ENCODE measurements at regions not wholly inside any gene's neighbourhood (a gene's known extent, or its start where the extent isn't known, plus 50 kb on each side); places are given as distances from the start of the nearest gene placed in this dataset.

DNA sequence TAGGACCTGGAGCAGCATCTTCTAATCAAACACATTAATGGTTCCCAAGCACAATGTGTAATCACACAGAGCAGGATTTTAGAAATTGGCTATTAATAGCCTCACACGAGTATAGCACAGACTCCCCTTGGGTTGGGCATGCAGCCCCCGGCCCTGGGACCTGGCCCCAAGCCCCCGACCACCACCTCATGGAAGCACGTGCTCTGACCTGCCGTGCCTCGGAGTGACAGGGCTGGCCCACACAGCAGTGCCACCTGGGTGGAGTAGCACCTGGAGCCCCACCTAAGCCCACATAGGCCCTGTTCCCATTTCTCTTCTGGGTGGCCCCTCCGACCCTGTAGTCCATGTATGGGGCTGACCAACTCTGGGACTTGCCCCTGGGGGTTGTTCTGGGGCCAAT is 171.8 kb downstream of the TTLL2 start:
- Histone ChIP-seq H3K79me2 (ENCODE audit: control insufficient read depth, insufficient read depth, low read length) (no peaks in the 10 kb centered on the region), H3K4me1 (replicated peaks in 1 of 2; ENCODE audit: control insufficient read depth in 2 of 2, insufficient read depth in 2 of 2, low read length in 2 of 2) (no peaks in the 10 kb centered on the region; a peak in 1 of 5 replicates), H3K9ac (ENCODE audit: insufficient read depth in 1 of 2, low read depth in 2 of 2, low read length in 2 of 2) (no peak overlapping the region), H3K27me3 (ENCODE audit: control insufficient read depth in 2 of 2, insufficient read depth in 2 of 2, low read length in 2 of 2) (peaks cover 30 to 88% of the 10 kb centered on the region in 2 experiments), H3K4me2 (ENCODE audit: insufficient read depth, low read length) (no peak overlapping the region), H3K9me3 (replicated peaks; ENCODE audit: control insufficient read depth, insufficient read depth, low read depth, low read length) (no peaks in the 10 kb centered on the region), H4K20me1 (replicated peaks; ENCODE audit: control insufficient read depth, insufficient read depth, low read length) (no peaks in the 10 kb centered on the region; the same call in 1 of the 2 replicates), H3K4me3 (no peak overlapping the region), H2AFZ (ENCODE audit: low read depth, low read length) (no peak overlapping the region), H3K27ac (ENCODE audit: extremely low read depth, low read depth, low read length) (no peak overlapping the region), H3K36me3 (ENCODE audit: control insufficient read depth, insufficient read depth, low read length) (no peaks in the 10 kb centered on the region), H3K9me1 (ENCODE audit: control insufficient read depth, insufficient read depth, low read length) (no peaks in the 10 kb centered on the region)
- CTCF ChIA-PET (ENCODE audit: low intra/inter-chr PET ratio), result no interaction called here
- FAIRE-seq, result no peak
- no peak for TF ChIP-seq ZNF324 (CRISPR knock-in tag; IDR thresholded peaks at IDR 0.05)
- WGBS (ENCODE audit: insufficient coverage, low coverage, missing lambda C conversion rate), result 0% methylated on average over 7 of the region's 7 CpGs
- POLR2A ChIA-PET, result no interaction called here
- intact Hi-C loops (cut with micrococcal nuclease) (no loop called here), in situ Hi-C loops (cut with MboI) (no loop called here)
- DNase-seq (ENCODE audit: extremely low read depth in 1 of 4, low spot score in 3 of 4), result no peak
- no peak for ATAC-seq
- no TSS peak for BruUV-seq (replicated peaks)

GRCh38 chr6:167497428-167498056 is 172.7 kb downstream of the TTLL2 start:
- FAIRE-seq (no peak), DNase-seq (ENCODE audit: extremely low read depth in 1 of 4, low spot score in 3 of 4) (no peak), ATAC-seq (no peak)
- H3K9me1 ChIP-seq (ENCODE audit: control insufficient read depth, insufficient read depth, low read length), result no peaks in the 10 kb centered on the region
- H3K36me3 ChIP-seq (ENCODE audit: control insufficient read depth, insufficient read depth, low read length), result no peaks in the 10 kb centered on the region
- H3K27me3 ChIP-seq (ENCODE audit: control insufficient read depth in 2 of 2, insufficient read depth in 2 of 2, low read length in 2 of 2), result peaks cover 28 to 89% of the 10 kb centered on the region in 2 experiments
- WGBS (ENCODE audit: insufficient coverage, low coverage, missing lambda C conversion rate), result 1% methylated on average over 14 of the region's 14 CpGs
- no peak overlapping the region for H3K9ac ChIP-seq (ENCODE audit: insufficient read depth in 1 of 2, low read depth in 2 of 2, low read length in 2 of 2)
- H3K4me2 ChIP-seq (ENCODE audit: insufficient read depth, low read length), result no peak overlapping the region
- ChIA-PET POLR2A (no interaction called here), CTCF (ENCODE audit: low intra/inter-chr PET ratio) (no interaction called here)
- in situ Hi-C loops (cut with MboI) (no loop called here), intact Hi-C loops (cut with micrococcal nuclease) (no loop called here)
- no peaks in the 10 kb centered on the region for H3K79me2 ChIP-seq (ENCODE audit: control insufficient read depth, insufficient read depth, low read length)
- H3K4me1 ChIP-seq (replicated peaks in 1 of 2; ENCODE audit: control insufficient read depth in 2 of 2, insufficient read depth in 2 of 2, low read length in 2 of 2), result no peaks in the 10 kb centered on the region
- no peak overlapping the region for H3K27ac ChIP-seq (ENCODE audit: extremely low read depth, low read depth, low read length)
- H3K4me3 ChIP-seq, result no peak overlapping the region
- BruUV-seq (replicated peaks), result no TSS peak
- no peak overlapping the region for H2AFZ ChIP-seq (ENCODE audit: low read depth, low read length)
- H3K9me3 ChIP-seq (replicated peaks; ENCODE audit: control insufficient read depth, insufficient read depth, low read depth, low read length), result no peaks in the 10 kb centered on the region
- H4K20me1 ChIP-seq (replicated peaks; ENCODE audit: control insufficient read depth, insufficient read depth, low read length), result no peaks in the 10 kb centered on the region; the same call in 1 of the 2 replicates
- TF ChIP-seq, protein P1, sequence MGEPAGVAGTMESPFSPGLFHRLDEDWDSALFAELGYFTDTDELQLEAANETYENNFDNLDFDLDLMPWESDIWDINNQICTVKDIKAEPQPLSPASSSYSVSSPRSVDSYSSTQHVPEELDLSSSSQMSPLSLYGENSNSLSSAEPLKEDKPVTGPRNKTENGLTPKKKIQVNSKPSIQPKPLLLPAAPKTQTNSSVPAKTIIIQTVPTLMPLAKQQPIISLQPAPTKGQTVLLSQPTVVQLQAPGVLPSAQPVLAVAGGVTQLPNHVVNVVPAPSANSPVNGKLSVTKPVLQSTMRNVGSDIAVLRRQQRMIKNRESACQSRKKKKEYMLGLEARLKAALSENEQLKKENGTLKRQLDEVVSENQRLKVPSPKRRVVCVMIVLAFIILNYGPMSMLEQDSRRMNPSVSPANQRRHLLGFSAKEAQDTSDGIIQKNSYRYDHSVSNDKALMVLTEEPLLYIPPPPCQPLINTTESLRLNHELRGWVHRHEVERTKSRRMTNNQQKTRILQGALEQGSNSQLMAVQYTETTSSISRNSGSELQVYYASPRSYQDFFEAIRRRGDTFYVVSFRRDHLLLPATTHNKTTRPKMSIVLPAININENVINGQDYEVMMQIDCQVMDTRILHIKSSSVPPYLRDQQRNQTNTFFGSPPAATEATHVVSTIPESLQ (CRISPR knock-in tag; IDR thresholded peaks at IDR 0.05), result no peak
- no peak for TF ChIP-seq WHSC1 (IDR thresholded peaks at IDR 0.05; ENCODE audit: low read length)
- no peak for TF ChIP-seq HMBOX1 (IDR thresholded peaks at IDR 0.05)
- TF ChIP-seq ETV1 (tag; conservative IDR thresholded peaks at IDR 0.05; ENCODE audit: low read depth), result no peak
- no peak for TF ChIP-seq ZNF584 (CRISPR knock-in tag; IDR thresholded peaks at IDR 0.05; ENCODE audit: low read depth)
- no peak for TF ChIP-seq MTA3 (IDR thresholded peaks at IDR 0.05; ENCODE audit: borderline replicate concordance)
- TF ChIP-seq HDAC2 (IDR thresholded peaks at IDR 0.05), result no peak
- TF ChIP-seq CCNT2 (IDR thresholded peaks at IDR 0.05; ENCODE audit: borderline replicate concordance, extremely low read depth, insufficient read length, low read depth, low read length), result no peak
- TF ChIP-seq CC2D1A (IDR thresholded peaks at IDR 0.05), result no peak
- TF ChIP-seq ETS1 (conservative IDR thresholded peaks at IDR 0.05; ENCODE audit: control insufficient read depth, low read depth, low read length), result no peak
- TF ChIP-seq, protein P2, sequence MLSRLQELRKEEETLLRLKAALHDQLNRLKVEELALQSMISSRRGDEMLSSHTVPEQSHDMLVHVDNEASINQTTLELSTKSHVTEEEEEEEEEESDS (CRISPR knock-in tag; IDR thresholded peaks at IDR 0.05), result no peak
